H1 (cell line): ENCODE measurements at regions not wholly inside any gene's neighbourhood (a gene's known extent, or its start where the extent isn't known, plus 50 kb on each side); places are given as distances from the start of the nearest gene placed in this dataset.

Source experiments
- CTCF ChIA-PET: fragments of 300-600 bp; sonication (Branson Sonifier 250); formaldehyde crosslinking; loops from one replicate; lab custom pipeline; 2021; ENCODE audit not compliant: partially characterized antibody; lab: Charles Lee
- POLR2A ChIA-PET: fragments of 300-600 bp; sonication (Branson Sonifier 250); formaldehyde crosslinking; loops from one replicate; lab custom pipeline; 2021; ENCODE audit warnings: inconsistent platforms; ENCODE audit not compliant: partially characterized antibody; lab: Charles Lee
- DNase-seq, 2 experiments: peaks; one replicate each; pipeline versions ENCODE4 v3.0.0 to v3.0.0-alpha.2; 2010 to 2022; ENCODE audit warnings: low spot score in 2 of 2, low read depth in 1 of 2, mixed read lengths in 1 of 2
- FAIRE-seq: peaks from 2 replicates; lab custom pipeline; 2011; peaks lifted over from hg19 to GRCh38; lab: Jason Lieb, UNC
- H2AFZ ChIP-seq: 2 replicates; pipeline ENCODE4 v1.8.1; 2012; ENCODE audit warnings: low read length, inconsistent platforms
- H2AK5ac ChIP-seq: 2 replicates; pipeline ENCODE4 v1.6.1; 2013; ENCODE audit warnings: low read depth, low read length
- H2BK120ac ChIP-seq: replicated peaks from 2 replicates; pipeline ENCODE3; 2013; ENCODE audit warnings: low read depth, low read length, inconsistent platforms
- H2BK12ac ChIP-seq: 2 replicates; pipeline ENCODE4 v1.6.1; 2013; ENCODE audit warnings: low read depth, low read length
- H2BK15ac ChIP-seq: 2 replicates; pipeline ENCODE4 v1.6.1; 2013; ENCODE audit warnings: low read length
- H2BK20ac ChIP-seq: 2 replicates; pipeline ENCODE4 v1.6.1; 2013; ENCODE audit warnings: low read length
- H2BK5ac ChIP-seq: 2 replicates; pipeline ENCODE4 v1.6.1; 2013; ENCODE audit warnings: low read depth, low read length
- H3K14ac ChIP-seq: 2 replicates; pipeline ENCODE4 v1.6.1; 2013; ENCODE audit warnings: inconsistent platforms; ENCODE audit not compliant: insufficient read length
- H3K18ac ChIP-seq: 2 replicates; pipeline ENCODE4 v1.6.1; 2013; ENCODE audit warnings: low read length; ENCODE audit errors: extremely low read depth
- H3K23ac ChIP-seq: 2 replicates; pipeline ENCODE4 v1.6.1; 2013; ENCODE audit warnings: inconsistent platforms; ENCODE audit not compliant: insufficient read length
- H3K23me2 ChIP-seq: 2 replicates; pipeline ENCODE4 v1.6.1; 2013; ENCODE audit warnings: low read depth, low read length
- H3K27ac ChIP-seq: 2 replicates; pipeline ENCODE4 v1.6.1; 2011; ENCODE audit warnings: low read depth, low read length, inconsistent platforms
- H3K27me3 ChIP-seq, 4 experiments: replicated peaks in 1 of 4; 1 replicate in 1 of 4; 2 replicates in 3 of 4; pipeline versions ENCODE4 v1.6.1 to v1.8.1; 2011 to 2013; ENCODE audit warnings: low read length in 3 of 4, mild to moderate bottlenecking in 3 of 4, inconsistent platforms in 2 of 4, mixed read lengths in 2 of 4, moderate library complexity in 1 of 4; ENCODE audit not compliant: control insufficient read depth in 3 of 4, insufficient read depth in 3 of 4; ENCODE audit errors: extremely low read depth in 1 of 4
- H3K36me3 ChIP-seq, 4 experiments: 2 replicates each; pipeline versions ENCODE4 v1.6.1 to v1.8.1; 2011 to 2013; ENCODE audit warnings: mild to moderate bottlenecking in 4 of 4, low read length in 3 of 4, moderate library complexity in 2 of 4, control low read depth in 1 of 4, inconsistent platforms in 1 of 4; ENCODE audit not compliant: insufficient read depth in 4 of 4, control insufficient read depth in 2 of 4
- H3K4ac ChIP-seq: replicated peaks from 2 replicates; pipeline ENCODE3; 2013; ENCODE audit warnings: low read length, low read depth, mixed read lengths, inconsistent platforms; ENCODE audit not compliant: insufficient read length
- H3K4me1 ChIP-seq, 4 experiments: replicated peaks in 1 of 4; 1 replicate in 1 of 4; 2 replicates in 3 of 4; pipeline versions ENCODE4 v1.6.1 to v1.8.1; 2011 to 2013; ENCODE audit warnings: low read length in 3 of 4, inconsistent platforms in 2 of 4, mixed read lengths in 1 of 4; ENCODE audit not compliant: insufficient read depth in 4 of 4, control insufficient read depth in 3 of 4
- H3K4me2 ChIP-seq, 2 experiments: 2 replicates each; pipeline versions ENCODE4 v1.6.1 to v1.8.1; 2011 to 2013; ENCODE audit warnings: low read depth in 2 of 2, low read length in 2 of 2, control low read depth in 1 of 2, inconsistent platforms in 1 of 2, mild to moderate bottlenecking in 1 of 2; ENCODE audit not compliant: insufficient read depth in 1 of 2
- H3K4me3 ChIP-seq, 4 experiments: fragments of 200-600, 300-600 bp in 1 of 4; sonication (generic), shearing (Covaris generic), sonication (Bioruptor Twin) in 1 of 4; 2 replicates each; pipeline versions ENCODE4 v1.5.1 to v1.8.1; 2011 to 2016; ENCODE audit warnings: low read length in 4 of 4, low read depth in 3 of 4, control low read depth in 2 of 4, inconsistent platforms in 2 of 4, mild to moderate bottlenecking in 2 of 4, mixed read lengths in 1 of 4, moderate library complexity in 1 of 4; ENCODE audit not compliant: insufficient read depth in 2 of 4; ENCODE audit errors: extremely low read depth in 1 of 4
- H3K56ac ChIP-seq: replicated peaks from 2 replicates; pipeline ENCODE3; 2013; ENCODE audit warnings: low read depth, mild to moderate bottlenecking, mixed read lengths, low read length, inconsistent platforms; ENCODE audit not compliant: insufficient read length
- H3K79me1 ChIP-seq: 2 replicates; pipeline ENCODE4 v1.6.1; 2013; ENCODE audit warnings: low read depth, low read length, control low read depth
- H3K79me2 ChIP-seq, 2 experiments: 2 replicates each; pipeline versions ENCODE4 v1.6.1 to v1.8.1; 2012 to 2013; ENCODE audit warnings: low read length in 2 of 2, mild to moderate bottlenecking in 2 of 2, inconsistent platforms in 1 of 2; ENCODE audit not compliant: insufficient read depth in 2 of 2, control insufficient read depth in 1 of 2
- H3K9ac ChIP-seq, 4 experiments: replicated peaks in 1 of 4; 1 replicate in 1 of 4; 2 replicates in 3 of 4; pipeline versions ENCODE4 v1.6.1 to v1.8.1; 2011 to 2013; ENCODE audit warnings: low read depth in 3 of 4, low read length in 3 of 4, control low read depth in 2 of 4, mild to moderate bottlenecking in 2 of 4, moderate library complexity in 2 of 4, inconsistent platforms in 1 of 4; ENCODE audit errors: extremely low read depth in 1 of 4
- H3K9me3 ChIP-seq, 2 experiments: 2 replicates each; pipeline versions ENCODE4 v1.6.1 to v1.8.1; 2012 to 2013; ENCODE audit warnings: mild to moderate bottlenecking in 2 of 2, moderate library complexity in 2 of 2, control low read depth in 1 of 2, inconsistent platforms in 1 of 2, low read depth in 1 of 2, low read length in 1 of 2, mixed read lengths in 1 of 2; ENCODE audit not compliant: insufficient read depth in 2 of 2
- H4K20me1 ChIP-seq, 2 experiments: replicated peaks in 1 of 2; 2 replicates each; pipeline versions ENCODE3 to v1.8.1; 2011 to 2013; ENCODE audit warnings: inconsistent platforms in 2 of 2, low read length in 2 of 2, mild to moderate bottlenecking in 1 of 2; ENCODE audit not compliant: insufficient read depth in 2 of 2, control insufficient read depth in 1 of 2
- H4K5ac ChIP-seq: 2 replicates; pipeline ENCODE4 v1.6.1; 2013; ENCODE audit warnings: low read length, low read depth, mixed read lengths, inconsistent platforms; ENCODE audit not compliant: insufficient read length
- H4K8ac ChIP-seq: 2 replicates; pipeline ENCODE4 v1.8.0; 2013; ENCODE audit warnings: mild to moderate bottlenecking, moderate library complexity, low read length, inconsistent platforms; ENCODE audit not compliant: insufficient read depth; ENCODE audit errors: extremely low read depth
- H4K91ac ChIP-seq: replicated peaks from 2 replicates; pipeline ENCODE3; 2013; ENCODE audit warnings: low read length, mixed read lengths, inconsistent platforms; ENCODE audit not compliant: insufficient read length
- SIRT6 ChIP-seq: IDR thresholded peaks from one replicate; pipeline ENCODE4 v1.7.1; 2012; ENCODE audit warnings: low read length, inconsistent platforms
- WGBS, 2 experiments: shearing (Covaris generic) in 1 of 2; methylation state at CpG; one replicate each; pipeline versions ENCODE4 v1.1.6 to v1.1.7; 2013 to 2015; ENCODE audit warnings: low lambda C conversion rate in 2 of 2, mixed read lengths in 2 of 2, inconsistent platforms in 1 of 2, low coverage in 1 of 2, missing lambda C conversion rate in 1 of 2; ENCODE audit not compliant: insufficient replicate concordance in 2 of 2, insufficient coverage in 1 of 2, insufficient read length in 1 of 2; ENCODE audit errors: extremely low coverage in 1 of 2, missing lambda C conversion rate in 1 of 2; 5-methylcytosine and 5-hydroxymethylcytosine counted together

DNA sequence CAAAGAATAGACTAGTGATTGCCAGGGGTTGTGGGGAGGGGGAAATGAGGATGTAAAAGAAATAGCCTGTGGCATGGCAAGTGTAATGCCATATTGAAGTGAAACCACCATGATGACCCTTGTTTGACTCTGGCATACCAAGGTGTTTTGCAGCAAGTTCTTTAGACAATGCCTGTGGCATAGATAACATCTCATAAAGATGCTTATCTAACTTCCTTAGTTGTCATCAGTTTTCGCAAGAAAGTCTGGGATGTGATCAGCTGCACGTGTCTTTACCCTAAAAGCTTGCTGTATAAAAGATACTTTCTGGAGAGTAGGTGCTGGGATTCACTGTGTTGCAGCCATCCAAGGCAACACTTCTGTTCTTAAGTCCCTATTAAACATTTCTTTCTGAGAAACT, 176.1 kb upstream of the MAGEB16 start:
- Histone ChIP-seq H2BK5ac (no peak overlapping the region), H4K8ac (no peak overlapping the region), H3K79me2 (no peaks in the 10 kb centered on the region), H3K23ac (no peak overlapping the region), H3K36me3 (no peaks in the 10 kb centered on the region), H2AFZ (no peak overlapping the region), H3K23me2 (no peaks in the 10 kb centered on the region), H3K4me1 (no peaks in the 10 kb centered on the region), H3K79me1 (no peaks in the 10 kb centered on the region), H4K5ac (no peak overlapping the region), H2BK15ac (no peak overlapping the region), H3K9ac (no peak overlapping the region), H4K91ac (no peak overlapping the region), H3K27me3 (no peaks in the 10 kb centered on the region), H3K9me3 (peaks cover 0 to 6% of the 10 kb centered on the region in 2 experiments; a peak in 2 of 4 replicates), H2BK120ac (no peak overlapping the region), H3K18ac (no peak overlapping the region), H4K20me1 (no peaks in the 10 kb centered on the region), H3K4ac (no peak overlapping the region), H2BK20ac (no peak overlapping the region), H2BK12ac (no peak overlapping the region), H2AK5ac (no peak overlapping the region), H3K56ac (no peak overlapping the region), H3K14ac (no peak overlapping the region), H3K4me3 (no peak overlapping the region), H3K27ac (no peak overlapping the region), H3K4me2 (no peak overlapping the region)
- POLR2A ChIA-PET: no interaction called here
- no peak for TF ChIP-seq SIRT6
- DNase-seq: no peak
- 100% methylated on average over 2 of the region's 2 CpGs; no CpG with 5 or more reads in 1 of the 2 experiments for WGBS, 2 experiments
- no peak for FAIRE-seq
- CTCF ChIA-PET: no interaction called here
